Pancreas (tissue), 10 donors: ENCODE measurements at regions not wholly inside any gene's neighbourhood (a gene's known extent, or its start where the extent isn't known, plus 50 kb on each side); places are given as distances from the start of the nearest gene placed in this dataset.

Experiments used
- ATAC-seq, 4 donors: fragments of 200-7000 bp; cut with Tn5 transposase; one replicate each; pipeline versions ENCODE4 v1.8.0 to v1.9.1; 2020; ENCODE audit warnings: mild to moderate bottlenecking in 4 of 4, moderate library complexity in 4 of 4
- DNase-seq, 6 donors: peaks; one replicate each; pipeline ENCODE4 v3.0.0-alpha.2; 2020
- FAIRE-seq: peaks from 2 replicates; lab custom pipeline; 2012; peaks lifted over from hg19 to GRCh38; lab: Jason Lieb, UNC
- H3K27ac ChIP-seq, 4 donors: fragments of 200-600 bp; sonication (generic); 1 replicate in 3 of 4; 2 replicates in 1 of 4; pipeline versions ENCODE4 v1.5.0 to v1.8.0; 2020
- H3K27me3 ChIP-seq, 4 donors: fragments of 200-600 bp; one replicate each; pipeline ENCODE4 v1.8.0; 2021
- H3K36me3 ChIP-seq, 3 donors: fragments of 200-600 bp; sonication (generic) in 1 of 3; one replicate each; pipeline versions ENCODE4 v1.5.0 to v1.8.0; 2020 to 2021
- H3K4me1 ChIP-seq, 3 donors: fragments of 200-600 bp; one replicate each; pipeline ENCODE4 v1.8.0; 2021
- H3K4me3 ChIP-seq, 4 donors: fragments of 200-600 bp; sonication (generic) in 2 of 4; one replicate each; pipeline versions ENCODE4 v1.5.0 to v1.8.0; 2020 to 2021
- H3K9me3 ChIP-seq, 4 donors: fragments of 200-600 bp; one replicate each; pipeline ENCODE4 v1.8.0; 2021
- CTCF ChIP-seq, 4 donors: fragments of 200-600 bp; sonication (generic) in 3 of 4; IDR thresholded peaks; one replicate each; pipeline versions ENCODE4 v1.5.0 to v1.8.0; 2021; ENCODE audit warnings: antibody characterized with exemption in 4 of 4
- WGBS, 2 donors: extraction: QIAGEN DNeasy Blood & Tissue Kit; methylation state at CpG; one replicate each; pipeline ENCODE4 v1.1.7; 2013; 5-methylcytosine and 5-hydroxymethylcytosine counted together
- intact Hi-C, 3 donors: fragments of 100-400 bp; cut with DNase I; formaldehyde crosslinking; loops; one replicate each; pipeline versions ENCODE4 v1.11.1 to v1.14.2; 2022
- donor health status: healthy with polysubstance abuse.
- donor health status: DM: no; HTN: no; CAD: no; lungs with moderate emphysema.
- donor health status: DM: no; HTN: no; CAD: no.
- donor health status: control.
- donor health status: control.
- donor health status: Bipolar disorder and iron deficiency.
- donor health status: DM: yes; HTN: yes; CAD: no.
- donor health status: DM: no; HTN: no; CAD: no.
- donor health status: DM: no; HTN: no; CAD: no.
- donor health status: DM: yes; HTN: yes; CAD: no.

- H3K4me3 ChIP-seq, result no peak overlapping the region
- DNase-seq (no peak), FAIRE-seq (no peak), ATAC-seq (no peak)
- no peaks in the 10 kb centered on the region for H3K4me1 ChIP-seq
- H3K9me3 ChIP-seq, result no peaks in the 10 kb centered on the region
- TF ChIP-seq CTCF (IDR thresholded peaks at IDR 0.05), result no peak
- intact Hi-C loops, result no loop called here
- no peaks in the 10 kb centered on the region for H3K36me3 ChIP-seq
- H3K27me3 ChIP-seq, result no peaks in the 10 kb centered on the region
- no peak overlapping the region for H3K27ac ChIP-seq
Measured at GRCh38 chr20:10846766-10847165, 173.0 kb upstream of the JAG1 start.

GRCh38 chr20:10848810-10849370, 175.1 kb upstream of the JAG1 start:
- Histone ChIP-seq H3K4me1 (no peaks in the 10 kb centered on the region), H3K4me3 (no peak overlapping the region), H3K27ac (no peak overlapping the region), H3K36me3 (no peaks in the 10 kb centered on the region), H3K27me3 (no peaks in the 10 kb centered on the region), H3K9me3 (no peaks in the 10 kb centered on the region)
- TF ChIP-seq CTCF (IDR thresholded peaks at IDR 0.05), result no peak
- DNase-seq (no peak), ATAC-seq (peak in 3 of 4 donors; percentile 55 to 84 (median 68)), FAIRE-seq (no peak)
- intact Hi-C loops, result no loop called here
- WGBS, 2 donors, result 78 to 80% methylated on average over 6 of the region's 6 CpGs

GRCh38 chr20:10853176-10853575, 179.4 kb upstream of the JAG1 start:
- Histone ChIP-seq H3K4me3 (no peak overlapping the region), H3K4me1 (peaks cover 0 to 7% (median 0%) of the 10 kb centered on the region in 3 donors), H3K27ac (no peak overlapping the region), H3K36me3 (no peaks in the 10 kb centered on the region), H3K9me3 (no peaks in the 10 kb centered on the region), H3K27me3 (no peaks in the 10 kb centered on the region)
- intact Hi-C loops, result no loop called here
- WGBS, 2 donors, result 91 to 98% methylated on average over 2 of the region's 2 CpGs
- TF ChIP-seq CTCF (IDR thresholded peaks at IDR 0.05), result no peak
- FAIRE-seq (no peak), ATAC-seq (no peak), DNase-seq (no peak)

GRCh38 chr20:10853731-10854130, 179.9 kb upstream of the JAG1 start:
- FAIRE-seq (no peak), DNase-seq (no peak), ATAC-seq (no peak)
- Histone ChIP-seq H3K4me3 (no peak overlapping the region), H3K27ac (no peak overlapping the region), H3K27me3 (no peaks in the 10 kb centered on the region), H3K9me3 (no peaks in the 10 kb centered on the region), H3K36me3 (no peaks in the 10 kb centered on the region), H3K4me1 (peaks cover 0 to 7% (median 0%) of the 10 kb centered on the region in 3 donors)
- intact Hi-C loops, result no loop called here
- 90 to 94% methylated on average over 4 of the region's 4 CpGs for WGBS, 2 donors
- TF ChIP-seq CTCF (IDR thresholded peaks at IDR 0.05), result no peak

- Histone ChIP-seq H3K27me3 (no peaks in the 10 kb centered on the region), H3K36me3 (no peaks in the 10 kb centered on the region), H3K4me1 (peaks cover 0 to 7% (median 0%) of the 10 kb centered on the region in 3 donors), H3K4me3 (no peak overlapping the region), H3K9me3 (no peaks in the 10 kb centered on the region), H3K27ac (no peak overlapping the region)
- intact Hi-C loops, result no loop called here
- no peak for TF ChIP-seq CTCF (IDR thresholded peaks at IDR 0.05)
- WGBS, 2 donors, result 91 to 94% methylated on average over 2 of the region's 2 CpGs
- FAIRE-seq (no peak), DNase-seq (no peak), ATAC-seq (no peak)
Measured at GRCh38 chr20:10854976-10855375, 181.2 kb upstream of the JAG1 start.
